ENCODE measurements at regions not wholly inside any gene's neighbourhood (a gene's known extent, or its start where the extent isn't known, plus 50 kb on each side); places are given as distances from the start of the nearest gene placed in this dataset.
A peak's percentile ranks its signal among the peaks of the same experiment; 100 is the strongest.

DNA sequence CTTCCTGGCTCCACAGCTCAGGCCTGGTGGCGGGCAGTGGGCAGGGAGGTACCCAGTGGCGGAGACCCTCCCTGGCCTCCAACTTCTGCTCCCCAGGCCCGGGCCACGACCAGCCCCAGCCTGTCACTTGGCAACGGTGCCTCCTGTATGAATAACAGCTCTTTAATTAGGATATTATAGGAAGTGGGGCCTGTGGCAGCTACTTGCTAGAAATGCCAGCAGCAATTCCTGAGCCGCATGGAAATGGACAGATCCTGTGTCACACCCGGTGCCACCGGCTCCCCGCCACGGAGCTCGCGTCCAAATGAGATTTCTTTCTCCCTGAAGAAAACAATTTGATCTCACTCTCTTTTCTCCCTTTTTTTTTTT is 104.5 kb downstream of the CHST1 start (continued):
- TF ChIP-seq, protein P1, sequence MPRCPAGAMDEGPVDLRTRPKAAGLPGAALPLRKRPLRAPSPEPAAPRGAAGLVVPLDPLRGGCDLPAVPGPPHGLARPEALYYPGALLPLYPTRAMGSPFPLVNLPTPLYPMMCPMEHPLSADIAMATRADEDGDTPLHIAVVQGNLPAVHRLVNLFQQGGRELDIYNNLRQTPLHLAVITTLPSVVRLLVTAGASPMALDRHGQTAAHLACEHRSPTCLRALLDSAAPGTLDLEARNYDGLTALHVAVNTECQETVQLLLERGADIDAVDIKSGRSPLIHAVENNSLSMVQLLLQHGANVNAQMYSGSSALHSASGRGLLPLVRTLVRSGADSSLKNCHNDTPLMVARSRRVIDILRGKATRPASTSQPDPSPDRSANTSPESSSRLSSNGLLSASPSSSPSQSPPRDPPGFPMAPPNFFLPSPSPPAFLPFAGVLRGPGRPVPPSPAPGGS (IDR thresholded peaks at IDR 0.05): no peak

DNA sequence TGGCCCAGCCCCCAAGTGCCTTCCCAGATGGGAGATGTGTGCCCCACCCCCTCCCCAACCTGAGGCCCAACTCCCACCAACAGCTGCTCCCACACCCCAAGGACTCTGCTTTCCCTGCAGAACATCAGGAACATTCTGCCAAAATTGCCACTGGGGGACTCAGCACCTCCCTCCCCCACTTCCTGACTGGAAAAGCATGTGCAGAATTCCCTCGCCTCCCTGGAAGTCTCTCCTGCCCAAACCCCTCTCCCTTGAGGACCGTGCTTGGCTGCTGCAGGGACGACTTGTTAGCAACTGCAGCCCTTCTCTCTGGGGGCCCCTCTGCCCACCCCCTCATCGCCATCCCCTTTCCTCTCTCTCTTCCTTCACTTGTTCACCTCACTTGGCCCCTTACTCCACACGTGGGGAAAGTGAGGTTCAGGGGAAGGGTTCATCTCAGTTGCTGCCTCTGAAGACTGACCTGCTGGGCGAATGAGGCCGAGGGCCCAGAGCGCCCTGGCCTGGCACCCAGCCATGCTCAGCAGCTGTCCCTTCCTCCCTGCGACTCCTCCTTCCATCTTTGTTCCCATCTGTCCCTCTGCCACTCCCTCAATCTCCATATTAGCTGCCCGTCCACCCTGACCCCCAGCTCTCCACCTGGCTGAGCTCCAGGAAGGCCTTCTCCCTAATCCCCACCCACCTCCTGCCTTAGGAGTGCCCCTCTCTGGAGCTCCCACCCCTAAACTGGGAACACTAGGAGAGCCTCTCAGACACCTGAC is 105.1 kb downstream of the CHST1 start:
- Histone ChIP-seq H3K4me2 (no peak overlapping the region), H3K27ac (no peak overlapping the region), H3K4me1 (peaks cover 13% of the 10 kb centered on the region), H3K4me3 (no peak overlapping the region), H3K9me3 (0 out of 3 replicates have a peak, but pooled peaks cover 3% of the 10 kb centered on the region)
- 42% methylated on average over 10 of the region's 10 CpGs for WGBS (ENCODE audit: missing lambda C conversion rate)
- TF ChIP-seq EHF (CRISPR knock-in tag; IDR thresholded peaks at IDR 0.05) (no peak), TP53 (CRISPR knock-in tag; IDR thresholded peaks at IDR 0.05) (no peak), SMC3 (IDR thresholded peaks at IDR 0.05) (no peak)
- POLR2A ChIA-PET: no interaction called here
- CTCF ChIA-PET: interaction anchor here (0.5 kb wide), 1 partner anchor 1205 kb away, joined by 3 read pairs; no protein-coding TSS in a partner anchor
- DNase-seq (ENCODE audit: low read depth in 1 of 2, low spot score in 1 of 2) (no peak), FAIRE-seq (no peak), ATAC-seq (no peak)

DNA sequence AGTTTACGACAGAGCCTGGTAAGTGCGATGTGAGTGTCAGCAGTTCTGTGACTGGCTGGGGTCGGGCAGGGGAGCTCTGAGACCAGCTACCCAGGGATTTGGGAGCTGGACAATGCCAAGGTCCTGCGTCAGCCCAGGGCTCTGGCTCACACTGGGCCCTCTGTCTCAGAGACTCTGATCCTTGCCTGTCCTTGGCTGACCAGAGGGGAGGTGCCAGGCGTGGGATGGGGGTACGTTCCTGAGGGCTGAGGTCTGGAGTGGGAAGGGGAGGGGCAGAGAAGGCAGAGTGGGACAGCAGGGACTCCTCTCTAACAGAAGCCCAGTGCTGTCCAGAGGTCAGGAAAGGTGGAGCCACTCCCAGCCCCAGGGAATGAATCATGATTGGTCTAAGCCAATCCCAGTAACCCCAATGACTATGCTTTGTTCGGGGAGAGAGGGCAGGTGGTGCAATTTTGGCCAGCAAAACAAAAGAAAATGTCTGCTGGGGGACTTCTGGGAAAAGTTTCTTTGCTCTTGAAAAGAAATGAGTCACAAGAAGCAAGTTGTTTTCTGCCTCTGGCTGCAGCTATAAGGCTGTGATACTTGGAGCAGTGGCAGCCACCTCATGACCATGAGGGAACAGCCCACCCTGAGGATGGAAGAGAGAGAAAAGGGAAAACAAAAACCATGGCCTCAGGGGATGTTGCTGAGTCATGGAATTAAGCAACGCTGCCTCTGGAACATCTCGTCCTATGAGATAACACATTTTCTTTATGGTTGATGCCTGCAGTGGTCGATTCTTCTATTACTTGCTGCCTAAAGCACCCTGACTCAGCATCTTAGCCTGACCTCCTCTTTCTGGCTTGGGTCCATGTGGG is 108.3 kb downstream of the CHST1 start:
- ATAC-seq: peak; percentile 20 to 52; a peak in 3 of 6 replicates
- TF ChIP-seq KDM1A (IDR thresholded peaks at IDR 0.05; ENCODE audit: low read depth) (no peak), NFE2L2 (conservative IDR thresholded peaks at IDR 0.05; ENCODE audit: low read length) (peak; percentile 42; the same call in 1 of the 2 replicates), HOXB13 (CRISPR knock-in tag; IDR thresholded peaks at IDR 0.05; ENCODE audit: low read depth) (no peak), MAFK (IDR thresholded peaks at IDR 0.05; ENCODE audit: partially characterized antibody) (peak; percentile 93), FOSL2 (IDR thresholded peaks at IDR 0.05) (no peak), FOSL2 (CRISPR knock-in tag; IDR thresholded peaks at IDR 0.05) (0 out of 2 replicates have a peak, but pooled peaks have one; percentile 9)
- TF ChIP-seq, protein P2, sequence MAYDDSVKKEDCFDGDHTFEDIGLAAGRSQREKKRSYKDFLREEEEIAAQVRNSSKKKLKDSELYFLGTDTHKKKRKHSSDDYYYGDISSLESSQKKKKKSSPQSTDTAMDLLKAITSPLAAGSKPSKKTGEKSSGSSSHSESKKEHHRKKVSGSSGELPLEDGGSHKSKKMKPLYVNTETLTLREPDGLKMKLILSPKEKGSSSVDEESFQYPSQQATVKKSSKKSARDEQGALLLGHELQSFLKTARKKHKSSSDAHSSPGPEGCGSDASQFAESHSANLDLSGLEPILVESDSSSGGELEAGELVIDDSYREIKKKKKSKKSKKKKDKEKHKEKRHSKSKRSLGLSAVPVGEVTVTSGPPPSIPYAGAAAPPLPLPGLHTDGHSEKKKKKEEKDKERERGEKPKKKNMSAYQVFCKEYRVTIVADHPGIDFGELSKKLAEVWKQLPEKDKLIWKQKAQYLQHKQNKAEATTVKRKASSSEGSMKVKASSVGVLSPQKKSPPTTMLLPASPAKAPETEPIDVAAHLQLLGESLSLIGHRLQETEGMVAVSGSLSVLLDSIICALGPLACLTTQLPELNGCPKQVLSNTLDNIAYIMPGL (CRISPR knock-in tag; IDR thresholded peaks at IDR 0.05; ENCODE audit: borderline replicate concordance): no peak
- Histone ChIP-seq H3K9me3 (0 out of 3 replicates have a peak, but pooled peaks cover 3% of the 10 kb centered on the region), H3K4me1 (peaks cover 13% of the 10 kb centered on the region), H3K27ac (peak overlapping the region; percentile 51 to 58; a peak in 4 of 6 replicates), H3K4me3 (no peak overlapping the region), H3K4me2 (peak overlapping the region; percentile 22; the same call in 2 of the 3 replicates)
- ChIA-PET CTCF (interaction anchor here (1.7 kb wide), 1 partner anchor 98 kb away, joined by 5 read pairs; no protein-coding TSS in a partner anchor), POLR2A (no interaction called here)
- no peak for FAIRE-seq
- WGBS (ENCODE audit: missing lambda C conversion rate): 50% methylated on average over 10 of the region's 10 CpGs
- DNase-seq (ENCODE audit: low read depth in 1 of 2, low spot score in 1 of 2): peak in 1 of 2 experiments; percentile 29

DNA sequence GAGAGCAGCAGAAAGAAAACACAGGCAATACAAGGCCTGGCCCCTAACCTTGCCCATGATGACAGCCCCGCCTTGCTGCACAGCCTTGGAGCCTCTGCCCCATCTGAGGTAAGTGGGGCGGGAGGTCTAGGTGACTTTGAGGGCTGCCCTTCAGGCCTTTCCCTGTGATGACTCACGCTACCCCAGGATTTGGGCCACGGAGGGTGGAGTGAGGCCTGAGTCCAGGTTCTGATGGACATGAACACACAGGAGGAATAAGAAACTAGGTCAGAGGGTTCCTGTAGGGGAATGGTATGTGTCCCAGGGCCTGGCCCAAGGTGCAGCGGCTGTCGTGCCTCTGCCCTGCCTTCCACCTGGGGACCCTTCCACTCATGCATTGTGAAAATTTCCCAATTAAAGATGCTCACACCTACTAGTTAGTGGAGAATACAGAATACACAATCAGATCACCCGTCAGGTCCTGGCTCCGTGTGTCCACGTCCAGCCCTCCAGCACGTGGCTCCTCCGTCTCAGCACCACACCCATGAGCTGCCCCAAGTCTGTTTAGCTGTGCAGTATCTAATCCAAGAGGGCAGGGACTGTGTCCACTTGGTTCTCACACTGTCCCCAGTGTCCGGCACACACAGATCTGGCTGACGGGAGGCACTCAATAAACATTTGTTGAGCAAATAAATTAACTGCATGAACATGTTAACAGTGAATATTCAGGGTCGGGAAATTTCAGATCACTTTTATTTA is 111.0 kb downstream of the CHST1 start:
- POLR2A ChIA-PET: no interaction called here
- H3K4me2 ChIP-seq: no peak overlapping the region
- CTCF ChIA-PET: interaction anchor here (1.9 kb wide), 1 partner anchor 23 kb away, joined by 5 read pairs; no protein-coding TSS in a partner anchor
- DNase-seq (ENCODE audit: low read depth in 1 of 2, low spot score in 1 of 2): no peak
- no peak overlapping the region for H3K4me3 ChIP-seq
- no peak for FAIRE-seq
- WGBS (ENCODE audit: missing lambda C conversion rate): 57% methylated on average over 14 of the region's 14 CpGs
- ATAC-seq: no peak
- H3K4me1 ChIP-seq: peaks cover 13% of the 10 kb centered on the region
- 0 out of 3 replicates have a peak, but pooled peaks cover 3% of the 10 kb centered on the region for H3K9me3 ChIP-seq
- no peak overlapping the region for H3K27ac ChIP-seq
- TF ChIP-seq, protein P3, sequence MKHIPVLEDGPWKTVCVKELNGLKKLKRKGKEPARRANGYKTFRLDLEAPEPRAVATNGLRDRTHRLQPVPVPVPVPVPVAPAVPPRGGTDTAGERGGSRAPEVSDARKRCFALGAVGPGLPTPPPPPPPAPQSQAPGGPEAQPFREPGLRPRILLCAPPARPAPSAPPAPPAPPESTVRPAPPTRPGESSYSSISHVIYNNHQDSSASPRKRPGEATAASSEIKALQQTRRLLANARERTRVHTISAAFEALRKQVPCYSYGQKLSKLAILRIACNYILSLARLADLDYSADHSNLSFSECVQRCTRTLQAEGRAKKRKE (CRISPR knock-in tag; IDR thresholded peaks at IDR 0.05; ENCODE audit: low read depth): no peak
- no peak for TF ChIP-seq ZC3H11A (IDR thresholded peaks at IDR 0.05)
- no peak for TF ChIP-seq NR3C1 (IDR thresholded peaks at IDR 0.05)
- TF ChIP-seq BHLHE40 (IDR thresholded peaks at IDR 0.05; ENCODE audit: low read depth, low read length): no peak
- TF ChIP-seq FOSL2 (IDR thresholded peaks at IDR 0.05): no peak
- TF ChIP-seq FOSL2 (CRISPR knock-in tag; IDR thresholded peaks at IDR 0.05): no peak
- TF ChIP-seq, protein P4, sequence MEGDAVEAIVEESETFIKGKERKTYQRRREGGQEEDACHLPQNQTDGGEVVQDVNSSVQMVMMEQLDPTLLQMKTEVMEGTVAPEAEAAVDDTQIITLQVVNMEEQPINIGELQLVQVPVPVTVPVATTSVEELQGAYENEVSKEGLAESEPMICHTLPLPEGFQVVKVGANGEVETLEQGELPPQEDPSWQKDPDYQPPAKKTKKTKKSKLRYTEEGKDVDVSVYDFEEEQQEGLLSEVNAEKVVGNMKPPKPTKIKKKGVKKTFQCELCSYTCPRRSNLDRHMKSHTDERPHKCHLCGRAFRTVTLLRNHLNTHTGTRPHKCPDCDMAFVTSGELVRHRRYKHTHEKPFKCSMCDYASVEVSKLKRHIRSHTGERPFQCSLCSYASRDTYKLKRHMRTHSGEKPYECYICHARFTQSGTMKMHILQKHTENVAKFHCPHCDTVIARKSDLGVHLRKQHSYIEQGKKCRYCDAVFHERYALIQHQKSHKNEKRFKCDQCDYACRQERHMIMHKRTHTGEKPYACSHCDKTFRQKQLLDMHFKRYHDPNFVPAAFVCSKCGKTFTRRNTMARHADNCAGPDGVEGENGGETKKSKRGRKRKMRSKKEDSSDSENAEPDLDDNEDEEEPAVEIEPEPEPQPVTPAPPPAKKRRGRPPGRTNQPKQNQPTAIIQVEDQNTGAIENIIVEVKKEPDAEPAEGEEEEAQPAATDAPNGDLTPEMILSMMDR (IDR thresholded peaks at IDR 0.05): no peak
- TF ChIP-seq CEBPB (IDR thresholded peaks at IDR 0.05): no peak
- TF ChIP-seq, protein P1 (IDR thresholded peaks at IDR 0.05): no peak
- no peak for TF ChIP-seq EHF (CRISPR knock-in tag; IDR thresholded peaks at IDR 0.05)
- TF ChIP-seq, protein P5, sequence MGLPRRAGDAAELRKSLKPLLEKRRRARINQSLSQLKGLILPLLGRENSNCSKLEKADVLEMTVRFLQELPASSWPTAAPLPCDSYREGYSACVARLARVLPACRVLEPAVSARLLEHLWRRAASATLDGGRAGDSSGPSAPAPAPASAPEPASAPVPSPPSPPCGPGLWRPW (IDR thresholded peaks at IDR 0.05): no peak
- no peak for TF ChIP-seq TFCP2L1 (CRISPR knock-in tag; IDR thresholded peaks at IDR 0.05)
